ENCODE measurements at regions not wholly inside any gene's neighbourhood (a gene's known extent, or its start where the extent isn't known, plus 50 kb on each side); places are given as distances from the start of the nearest gene placed in this dataset.

- TF ChIP-seq RAD21 (conservative IDR thresholded peaks at IDR 0.05) (peak; percentile 80), REST (IDR thresholded peaks at IDR 0.05; ENCODE audit: borderline replicate concordance) (no peak), SMC3 (conservative IDR thresholded peaks at IDR 0.05; ENCODE audit: poor library complexity) (peak; percentile 78)
- TF ChIP-seq, protein P1, sequence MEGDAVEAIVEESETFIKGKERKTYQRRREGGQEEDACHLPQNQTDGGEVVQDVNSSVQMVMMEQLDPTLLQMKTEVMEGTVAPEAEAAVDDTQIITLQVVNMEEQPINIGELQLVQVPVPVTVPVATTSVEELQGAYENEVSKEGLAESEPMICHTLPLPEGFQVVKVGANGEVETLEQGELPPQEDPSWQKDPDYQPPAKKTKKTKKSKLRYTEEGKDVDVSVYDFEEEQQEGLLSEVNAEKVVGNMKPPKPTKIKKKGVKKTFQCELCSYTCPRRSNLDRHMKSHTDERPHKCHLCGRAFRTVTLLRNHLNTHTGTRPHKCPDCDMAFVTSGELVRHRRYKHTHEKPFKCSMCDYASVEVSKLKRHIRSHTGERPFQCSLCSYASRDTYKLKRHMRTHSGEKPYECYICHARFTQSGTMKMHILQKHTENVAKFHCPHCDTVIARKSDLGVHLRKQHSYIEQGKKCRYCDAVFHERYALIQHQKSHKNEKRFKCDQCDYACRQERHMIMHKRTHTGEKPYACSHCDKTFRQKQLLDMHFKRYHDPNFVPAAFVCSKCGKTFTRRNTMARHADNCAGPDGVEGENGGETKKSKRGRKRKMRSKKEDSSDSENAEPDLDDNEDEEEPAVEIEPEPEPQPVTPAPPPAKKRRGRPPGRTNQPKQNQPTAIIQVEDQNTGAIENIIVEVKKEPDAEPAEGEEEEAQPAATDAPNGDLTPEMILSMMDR (IDR thresholded peaks at IDR 0.05; ENCODE audit: poor library complexity, severe bottlenecking): peak; percentile 77
- Histone ChIP-seq H2AFZ (ENCODE audit: low read depth, low read length) (no peak overlapping the region), H3F3A (ENCODE audit: insufficient read depth, low read length, poor library complexity, severe bottlenecking) (no peaks in the 10 kb centered on the region), H3K36me3 (ENCODE audit: insufficient read depth, low read length) (no peaks in the 10 kb centered on the region), H3K4me3 (ENCODE audit: low read length) (no peak overlapping the region), H3K9me2 (ENCODE audit: insufficient read depth, low read length) (no peaks in the 10 kb centered on the region), H3K79me2 (replicated peaks; ENCODE audit: insufficient read depth, low read length) (no peaks in the 10 kb centered on the region), H3K4me2 (ENCODE audit: low read length) (no peak overlapping the region), H3K9ac (ENCODE audit: low read length) (no peak overlapping the region), H4K20me1 (ENCODE audit: insufficient read depth) (no peaks in the 10 kb centered on the region), H3K27ac (ENCODE audit: low read length) (no peak overlapping the region), H3K27me3 (ENCODE audit: insufficient read depth, low read depth, low read length) (no peaks in the 10 kb centered on the region), H3K9me3 (ENCODE audit: low read length) (no peaks in the 10 kb centered on the region)
Measured at GRCh38 chr13:70310396-70311119, 202.3 kb upstream of the KLHL1 start.

DNA sequence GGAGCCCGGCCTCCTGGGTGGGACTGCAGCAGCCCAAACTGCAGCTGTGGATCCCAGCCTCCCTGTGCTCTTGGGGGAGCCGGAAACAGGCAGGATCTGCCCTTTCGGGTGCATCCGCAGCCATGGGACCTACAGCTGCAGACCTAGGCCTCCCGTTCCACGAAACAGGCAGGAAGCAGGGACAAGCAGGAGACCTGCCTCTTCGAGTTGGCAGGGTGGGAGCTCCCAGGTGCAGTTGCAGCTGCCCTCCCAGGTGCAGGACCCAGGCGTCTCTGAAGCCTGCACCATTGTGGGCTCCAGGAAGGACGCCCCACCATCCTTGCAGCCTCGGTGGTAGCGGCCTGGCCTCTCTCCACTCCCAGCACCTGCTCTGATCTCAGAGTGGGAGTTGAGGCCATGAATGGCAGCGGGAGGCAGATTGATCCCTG lies 189.0 kb upstream of the KLHL1 start:
- H4K20me1 ChIP-seq (ENCODE audit: insufficient read depth): no peaks in the 10 kb centered on the region
- no peaks in the 10 kb centered on the region for H3K36me3 ChIP-seq (ENCODE audit: insufficient read depth, low read length)
- H3K27me3 ChIP-seq (ENCODE audit: insufficient read depth, low read depth, low read length): no peaks in the 10 kb centered on the region
- no peaks in the 10 kb centered on the region for H3K9me2 ChIP-seq (ENCODE audit: insufficient read depth, low read length)
- no peaks in the 10 kb centered on the region for H3F3A ChIP-seq (ENCODE audit: insufficient read depth, low read length, poor library complexity, severe bottlenecking)
- no peaks in the 10 kb centered on the region for H3K9me3 ChIP-seq (ENCODE audit: low read length)
- no peak overlapping the region for H3K27ac ChIP-seq (ENCODE audit: low read length)
- TF ChIP-seq EP300 (conservative IDR thresholded peaks at IDR 0.05; ENCODE audit: poor library complexity, severe bottlenecking): no peak
- TF ChIP-seq REST (IDR thresholded peaks at IDR 0.05; ENCODE audit: borderline replicate concordance): no peak
- TF ChIP-seq, protein P1 (IDR thresholded peaks at IDR 0.05; ENCODE audit: poor library complexity, severe bottlenecking): no peak
- no peak for TF ChIP-seq RAD21 (conservative IDR thresholded peaks at IDR 0.05)
- no peak for TF ChIP-seq POLR2AphosphoS5 (IDR thresholded peaks at IDR 0.05)
- no peak for TF ChIP-seq TAF1 (IDR thresholded peaks at IDR 0.05; ENCODE audit: low read depth)
- TF ChIP-seq MXI1 (conservative IDR thresholded peaks at IDR 0.05; ENCODE audit: poor library complexity, severe bottlenecking): no peak
- TF ChIP-seq EZH2 (IDR thresholded peaks at IDR 0.05; ENCODE audit: borderline replicate concordance, insufficient read depth, low read length, poor library complexity, severe bottlenecking): no peak
- no peak for TF ChIP-seq SMC3 (conservative IDR thresholded peaks at IDR 0.05; ENCODE audit: poor library complexity)
- H3K4me3 ChIP-seq (ENCODE audit: low read length): no peak overlapping the region
- no peak overlapping the region for H3K9ac ChIP-seq (ENCODE audit: low read length)
- no peaks in the 10 kb centered on the region for H3K79me2 ChIP-seq (replicated peaks; ENCODE audit: insufficient read depth, low read length)
- H2AFZ ChIP-seq (ENCODE audit: low read depth, low read length): no peak overlapping the region
- H3K4me2 ChIP-seq (ENCODE audit: low read length): no peak overlapping the region

All from neural cell (in vitro differentiated cells).